ENCODE measurements at regions not wholly inside any gene's neighbourhood (a gene's known extent, or its start where the extent isn't known, plus 50 kb on each side); places are given as distances from the start of the nearest gene placed in this dataset.
"Not testable (repeated sequence)": the region's sequence is repeated elsewhere in the genome, so short reads cannot be mapped to it uniquely, and the experiment has no call there.

DNA sequence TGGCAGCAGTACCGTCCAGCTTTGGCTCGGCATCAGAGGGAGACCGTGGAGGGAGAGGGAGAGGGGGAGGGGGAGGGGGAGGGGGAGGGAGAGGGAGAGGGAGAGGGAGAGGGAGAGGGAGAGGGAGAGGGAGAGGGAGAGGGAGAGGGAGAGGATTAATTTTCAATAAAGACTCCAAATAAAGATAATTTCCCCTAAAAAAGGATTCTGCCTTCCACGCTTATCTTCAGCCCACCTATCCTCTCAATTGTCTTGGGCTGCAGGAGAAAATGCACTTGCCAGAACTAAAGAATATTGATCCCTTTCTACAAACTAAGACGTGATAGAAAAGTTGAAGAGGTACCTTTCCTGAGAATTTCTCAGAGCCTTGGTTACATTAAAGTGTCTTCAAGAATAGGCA is 206.9 kb upstream of the CBLB start:
- not testable (repeated sequence) for DNase-seq (ENCODE audit: low spot score)

DNA sequence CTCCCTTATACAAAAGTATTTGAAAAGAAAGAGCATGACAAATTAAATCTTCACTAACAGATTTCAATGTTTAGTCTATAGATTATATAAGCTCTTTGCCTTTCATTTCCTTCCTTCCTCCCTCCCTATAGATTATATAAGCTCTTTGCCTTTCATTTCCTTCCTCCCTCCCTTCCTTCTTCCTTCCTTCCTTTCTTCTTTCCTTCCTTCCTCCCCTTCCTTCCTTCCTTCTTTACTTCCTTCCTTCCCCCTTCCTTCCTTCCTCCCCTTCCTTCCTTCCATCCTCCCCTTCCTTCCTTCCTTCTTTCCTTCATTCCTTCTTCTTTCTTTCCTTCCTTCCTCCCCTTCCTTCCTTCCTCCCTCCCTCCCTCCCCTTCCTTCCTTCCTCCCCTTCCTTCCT is 209.8 kb upstream of the CBLB start:
- no peak for DNase-seq (ENCODE audit: low spot score)

DNA sequence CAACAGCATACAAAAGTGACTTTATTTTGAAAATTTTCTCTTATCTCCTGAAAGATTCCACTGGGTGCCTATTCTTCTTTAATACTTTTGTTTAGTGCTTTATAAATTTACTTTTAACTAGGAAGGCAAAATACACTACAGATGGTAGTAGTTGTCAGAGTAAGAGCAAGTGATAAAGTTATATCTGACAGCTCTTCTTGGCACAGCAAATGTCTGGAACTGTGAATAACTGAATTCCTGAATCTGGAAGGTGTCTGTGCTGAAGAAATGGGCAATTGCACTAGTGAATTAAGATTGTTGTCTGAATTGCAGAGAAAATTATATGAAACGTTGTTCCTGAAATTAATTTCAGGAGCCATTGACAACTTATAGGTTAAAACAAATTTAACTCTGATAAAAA is 213.8 kb upstream of the CBLB start:
- no peak for DNase-seq (ENCODE audit: low spot score)

DNA sequence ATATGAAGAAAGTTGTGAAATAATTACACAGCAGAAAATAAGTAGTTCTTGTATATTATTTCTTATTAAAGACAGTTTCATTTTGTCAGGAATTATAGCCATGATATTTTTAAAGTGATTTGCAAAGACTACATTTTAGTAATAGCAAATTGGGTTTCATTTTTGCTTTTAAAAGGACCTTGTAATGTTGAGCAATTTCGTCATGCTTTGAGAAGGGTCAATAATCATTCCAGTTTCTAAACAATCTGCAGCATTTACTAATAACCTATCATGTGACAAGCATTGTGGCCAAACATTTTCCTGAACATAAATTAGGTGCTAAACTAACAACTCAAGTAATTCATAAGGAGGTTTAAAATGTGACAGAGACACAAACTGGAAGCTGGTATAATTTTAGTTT is 214.4 kb upstream of the CBLB start:
- DNase-seq (ENCODE audit: low spot score), result no peak

DNA sequence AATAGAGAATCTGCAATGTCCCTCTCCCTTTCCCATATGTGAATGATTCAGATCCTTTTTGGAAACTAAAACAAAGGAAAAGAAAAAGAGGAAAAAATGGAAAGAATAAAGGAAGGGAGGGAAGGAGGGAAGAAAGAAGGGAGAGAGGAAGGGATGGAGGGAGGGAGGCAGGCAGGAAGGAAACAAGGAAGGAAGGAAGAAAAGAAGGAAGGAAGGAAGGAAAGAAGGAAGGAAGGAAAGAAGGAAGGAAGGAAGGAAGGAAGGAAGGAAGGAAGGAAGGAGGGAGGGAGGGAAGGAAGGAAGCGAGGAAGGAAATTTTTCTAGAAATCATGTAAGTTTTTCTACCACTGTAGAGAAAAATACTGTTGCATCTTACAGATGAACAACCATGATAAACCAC is 215.0 kb upstream of the CBLB start:
- DNase-seq (ENCODE audit: low spot score), result no peak

DNA sequence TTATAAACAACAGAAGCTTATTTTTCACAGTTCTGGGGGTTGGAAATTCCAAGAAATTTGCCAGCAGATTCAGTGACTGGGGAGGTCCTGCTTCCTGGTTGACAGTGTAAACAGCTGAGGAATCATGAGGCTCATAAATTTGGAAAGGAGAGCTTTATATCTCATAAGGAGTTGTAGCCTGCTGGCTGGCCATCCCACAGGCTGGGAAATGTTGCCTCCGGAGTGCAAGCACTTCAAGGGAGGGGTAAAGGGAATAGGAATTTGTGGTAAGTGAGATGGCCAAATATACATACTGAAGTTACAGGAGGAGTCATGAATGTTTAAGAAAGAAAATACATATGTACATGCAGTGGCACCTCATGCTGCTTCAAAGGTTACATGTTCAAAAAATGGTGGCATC is 217.2 kb upstream of the CBLB start:
- no peak for DNase-seq (ENCODE audit: low spot score)

DNA sequence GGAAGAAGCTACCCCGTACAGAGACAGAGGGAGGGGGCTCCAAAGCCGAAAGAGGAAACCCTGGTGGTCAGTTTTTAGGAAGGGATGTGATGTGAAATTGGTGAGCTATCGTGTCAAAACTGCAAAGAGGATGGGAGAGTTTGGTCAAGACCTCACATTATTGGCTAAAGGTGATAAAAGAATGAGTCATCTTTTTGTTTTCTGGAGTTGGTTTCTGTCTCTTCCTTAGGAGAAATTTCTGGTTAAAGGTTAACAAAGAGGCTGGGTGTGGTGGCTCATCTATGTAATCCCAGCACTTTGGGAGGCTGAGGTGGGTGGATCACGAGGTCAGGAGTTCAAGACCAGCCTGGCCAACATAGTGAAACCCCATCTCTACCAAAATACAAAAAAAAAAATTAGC is 217.8 kb upstream of the CBLB start:
- DNase-seq (ENCODE audit: low spot score), result no peak

DNA sequence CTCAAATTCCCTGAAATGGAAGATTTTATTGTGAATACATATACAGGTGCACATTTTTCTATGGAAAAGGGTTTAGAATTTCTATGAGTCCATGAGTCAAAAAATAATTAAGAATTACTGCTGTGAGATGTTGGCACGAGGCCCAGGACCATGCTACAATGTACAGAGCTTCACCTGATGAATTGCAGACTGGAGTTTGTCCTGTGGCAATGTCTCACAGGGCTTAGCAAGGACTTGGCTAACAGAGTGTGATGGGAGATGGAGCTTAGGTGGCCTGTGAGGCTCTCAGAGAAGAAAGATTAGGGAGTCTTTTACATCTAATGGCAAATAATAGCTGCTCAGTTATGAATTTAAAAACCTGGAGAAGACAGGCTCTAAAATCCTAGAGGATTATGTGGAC is 219.5 kb upstream of the CBLB start:
- no peak for DNase-seq (ENCODE audit: low spot score)

DNA sequence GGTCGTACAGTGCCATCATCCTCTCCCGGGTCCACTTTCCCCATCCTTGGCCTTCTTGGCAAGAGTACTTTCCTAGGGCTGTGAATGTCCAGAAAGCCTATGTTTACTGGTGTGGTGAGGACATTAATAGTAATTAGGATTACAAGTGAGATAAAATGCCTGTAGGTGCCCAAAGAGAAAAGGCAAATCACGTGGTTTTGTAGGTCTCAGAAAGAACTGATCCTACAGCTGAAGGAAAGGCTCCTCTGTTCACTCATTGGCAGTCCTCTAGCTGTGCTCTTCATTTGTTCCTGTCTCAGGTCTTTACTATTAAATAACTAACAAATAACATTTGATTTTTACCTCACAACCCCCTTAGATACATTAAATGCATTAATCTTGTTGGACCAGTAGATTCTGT is 220.1 kb upstream of the CBLB start:
- DNase-seq (ENCODE audit: low spot score), result no peak

DNA sequence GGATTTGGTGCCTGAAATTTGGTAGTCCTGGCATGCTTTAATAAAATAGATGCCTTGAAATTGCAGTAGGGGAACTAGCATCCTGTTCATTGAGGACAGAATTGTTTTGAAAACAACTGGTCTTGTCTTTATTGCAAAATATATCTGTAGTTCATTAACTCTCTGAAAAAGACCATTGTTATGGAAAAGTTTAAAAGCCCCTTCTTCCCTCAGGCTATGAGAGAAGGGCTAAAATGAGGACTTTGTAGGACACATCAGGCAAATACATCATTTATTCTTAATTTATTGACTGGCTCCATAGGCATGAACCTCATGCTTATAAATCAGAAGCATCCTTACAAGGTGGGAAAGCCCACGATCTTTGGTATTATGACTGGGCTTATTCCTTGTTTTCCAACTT is 221.0 kb upstream of the CBLB start:
- DNase-seq (ENCODE audit: low spot score), result no peak

DNA sequence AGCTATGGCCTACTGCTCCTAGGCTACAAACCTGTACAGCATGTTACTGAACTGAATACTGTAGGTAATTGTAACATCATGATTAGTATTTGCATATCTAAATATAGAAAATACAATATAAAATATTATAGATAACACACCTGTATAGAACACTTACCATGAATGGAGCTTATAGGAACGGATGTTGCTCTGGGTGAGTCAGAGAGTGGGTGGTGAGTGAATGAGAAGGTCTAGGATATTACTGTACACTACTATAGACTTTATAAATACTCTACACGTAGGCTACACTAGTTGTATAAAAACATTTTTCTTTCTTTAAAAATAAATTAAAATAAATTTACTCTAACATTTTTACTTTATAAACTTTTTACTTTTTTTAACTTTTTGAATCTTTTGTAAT is 224.0 kb upstream of the CBLB start:
- no peak for DNase-seq (ENCODE audit: low spot score)

DNA sequence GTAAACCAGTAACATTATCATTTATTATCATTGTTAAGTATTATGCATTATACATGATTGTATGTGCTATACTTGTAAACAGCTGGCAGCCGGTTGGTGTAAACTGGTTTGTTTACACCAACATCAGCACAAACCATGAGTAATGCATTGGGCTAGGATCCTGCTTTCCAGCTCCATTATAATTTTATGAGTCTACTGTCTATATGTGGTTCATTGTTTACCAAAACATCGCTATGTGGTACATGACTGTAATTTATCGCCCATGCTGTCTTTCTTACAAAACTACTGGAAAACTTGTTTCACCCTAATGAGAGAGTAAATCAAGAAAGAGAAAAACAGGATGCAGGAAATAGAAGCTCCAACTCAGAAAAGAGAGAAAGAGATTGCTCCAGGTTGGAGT is 224.8 kb upstream of the CBLB start:
- no peak for DNase-seq (ENCODE audit: low spot score)

DNA sequence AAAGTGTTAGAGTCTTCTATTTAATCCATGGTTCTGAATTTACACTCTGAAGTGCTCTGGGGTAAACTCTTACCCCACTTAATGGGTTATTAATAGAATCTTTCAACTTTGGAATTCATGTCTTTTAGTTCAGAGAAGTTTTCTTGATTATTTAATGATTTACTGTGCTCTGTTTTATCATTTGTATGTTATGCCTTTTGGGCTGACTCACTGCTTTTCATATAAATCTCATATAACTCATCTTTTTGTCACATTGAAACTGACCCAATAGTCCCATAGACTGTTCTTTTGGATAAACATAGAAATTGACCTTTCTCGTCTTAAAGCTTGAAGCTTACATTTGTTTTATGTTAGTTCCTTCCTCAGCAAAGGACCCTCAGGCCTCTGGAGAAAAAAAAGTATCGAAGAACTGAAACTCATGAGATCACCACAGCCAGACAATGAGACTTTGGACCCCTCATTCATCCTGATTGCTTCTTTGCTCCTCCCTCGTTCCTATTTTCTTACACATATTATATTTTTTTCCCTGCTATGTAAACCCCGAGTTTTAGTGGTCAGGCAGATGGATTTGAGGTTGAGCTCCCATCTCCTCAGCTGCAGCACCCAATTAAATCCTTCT is 229.1 kb upstream of the CBLB start:
- no peak for DNase-seq (ENCODE audit: low spot score)

DNA sequence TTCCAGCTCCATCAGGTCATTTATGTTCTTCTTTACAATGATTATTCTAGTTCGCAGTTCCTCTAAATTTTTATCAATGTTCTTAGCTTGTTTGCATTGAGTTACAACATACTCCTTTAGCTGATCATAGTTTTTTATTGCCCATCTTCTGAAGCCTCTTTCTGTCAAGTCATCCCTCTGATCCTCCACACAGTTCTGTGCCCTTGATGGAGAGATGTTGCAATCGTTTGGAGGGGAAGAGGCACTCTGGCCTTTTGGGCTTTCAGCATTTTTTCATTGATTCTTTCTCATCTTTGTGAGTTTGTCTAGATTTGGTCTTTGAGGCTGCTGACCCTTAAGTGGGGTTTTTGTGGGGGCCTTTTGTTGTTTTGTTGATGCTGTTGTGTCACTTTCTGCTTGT is 234.6 kb upstream of the CBLB start:
- no peak for DNase-seq (ENCODE audit: low spot score)

DNA sequence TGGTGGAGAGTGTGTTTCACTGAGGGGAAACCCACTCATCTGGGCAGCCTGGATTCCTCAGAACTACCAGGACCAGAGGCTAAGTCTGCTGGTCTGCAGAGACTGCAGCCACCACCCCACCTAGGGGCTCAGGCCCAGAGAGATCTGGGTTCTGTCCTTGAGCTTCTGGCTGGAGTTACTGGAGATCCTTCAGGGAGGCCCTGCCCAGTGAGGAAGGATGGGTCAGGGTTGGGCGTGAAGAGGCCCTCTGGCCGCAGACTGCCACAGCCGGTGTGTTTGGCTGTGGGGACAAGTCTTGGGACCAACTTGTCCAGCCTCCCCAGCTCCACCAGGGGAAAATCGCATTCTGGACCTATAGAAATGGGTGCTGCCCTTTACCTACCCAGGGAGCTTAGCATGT is 235.3 kb upstream of the CBLB start:
- no peak for DNase-seq (ENCODE audit: low spot score)

DNA sequence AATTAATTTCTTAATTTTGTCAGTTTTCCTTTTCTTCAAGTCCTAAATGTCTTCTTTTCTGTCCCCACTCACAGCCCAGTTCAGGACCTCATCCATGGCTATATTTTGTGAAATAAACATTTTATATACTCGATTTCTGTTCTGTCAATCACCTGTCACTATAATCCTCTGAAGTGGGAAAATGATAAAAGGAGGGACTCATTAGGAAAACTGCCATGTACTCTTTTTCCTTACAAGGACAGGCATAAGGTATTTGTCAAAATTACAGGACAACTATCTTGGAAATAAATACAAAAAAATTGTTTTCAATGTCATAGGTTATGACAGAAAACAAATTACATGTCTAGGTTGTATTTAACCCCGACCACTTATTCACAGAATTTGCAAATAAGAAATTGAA is 240.1 kb upstream of the CBLB start:
- no peak for DNase-seq (ENCODE audit: low spot score)

DNA sequence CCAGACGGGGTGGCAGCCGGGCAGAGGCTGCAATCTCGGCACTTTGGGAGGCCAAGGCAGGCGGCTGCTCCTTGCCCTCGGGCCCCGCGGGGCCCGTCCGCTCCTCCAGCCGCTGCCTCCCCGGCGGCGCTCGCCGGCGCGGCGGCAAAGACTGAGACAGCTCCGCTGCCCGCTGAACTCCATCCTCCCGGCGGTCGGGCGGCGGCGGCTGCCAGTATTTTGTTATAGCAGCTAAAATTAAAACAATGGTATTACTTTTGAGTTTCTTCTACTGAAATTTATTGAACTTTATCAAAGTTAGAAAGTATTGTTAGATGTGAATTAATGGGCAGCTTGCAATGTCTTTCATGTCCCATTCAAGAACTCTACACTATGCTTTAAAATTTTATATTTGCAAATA is 243.7 kb upstream of the CBLB start:
- DNase-seq (ENCODE audit: low spot score), result not testable (repeated sequence)

DNA sequence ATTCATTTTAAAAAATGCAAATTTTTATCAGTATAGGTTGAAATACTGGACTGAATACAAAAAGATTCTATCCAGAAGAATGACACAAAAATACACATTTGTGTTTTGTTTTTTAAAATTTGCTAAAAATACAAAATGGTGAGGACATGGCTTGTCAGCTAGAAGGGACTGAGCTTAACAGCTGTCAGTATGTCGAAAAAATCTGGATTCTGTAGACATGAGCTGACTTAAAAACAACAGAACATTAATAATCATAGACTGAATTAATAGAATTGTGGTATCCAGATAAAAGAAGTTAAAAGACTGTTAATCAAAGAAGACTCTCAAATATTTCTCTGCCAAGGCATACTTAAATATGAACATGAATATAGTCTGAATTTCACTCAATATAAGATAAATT is 244.9 kb upstream of the CBLB start:
- no peak for DNase-seq (ENCODE audit: low spot score)

DNA sequence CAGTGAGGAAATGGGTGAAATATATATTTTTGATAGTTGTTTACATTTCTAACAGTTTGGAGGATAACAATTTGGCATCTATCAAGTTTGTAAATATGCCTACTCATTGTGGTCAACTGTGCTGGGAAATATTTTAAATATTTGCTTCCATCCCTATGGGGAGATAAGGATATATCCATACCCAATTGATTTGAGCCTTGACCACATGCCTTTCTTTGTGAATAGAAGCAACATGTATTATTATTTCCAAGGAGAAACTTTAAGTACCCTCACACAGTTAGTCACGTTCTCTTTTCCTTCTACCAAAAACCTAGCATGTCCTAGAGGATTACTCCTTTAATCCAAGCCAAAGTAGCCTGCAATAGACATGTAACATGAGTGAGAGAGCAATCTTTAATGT is 245.4 kb upstream of the CBLB start:
- DNase-seq (ENCODE audit: low spot score), result no peak

DNA sequence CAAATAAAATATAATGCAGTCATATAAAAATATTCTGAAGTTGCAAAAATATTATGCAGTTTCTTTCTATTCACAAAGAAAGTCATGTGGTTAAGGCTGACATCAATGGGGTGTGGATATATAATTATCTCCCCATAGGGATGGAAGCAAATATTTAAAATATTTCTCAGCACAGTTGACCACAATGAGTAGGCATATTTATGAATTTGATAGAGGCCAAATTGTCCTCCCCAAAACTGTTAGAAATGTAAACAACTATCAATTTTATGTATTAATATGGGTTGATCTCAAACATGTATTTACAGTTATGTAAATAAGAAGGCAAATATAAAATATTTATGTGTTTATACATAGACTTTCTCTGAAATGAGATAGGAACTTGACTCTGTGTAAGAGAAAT is 246.0 kb upstream of the CBLB start:
- peak; percentile 15 for DNase-seq (ENCODE audit: low spot score)

DNA sequence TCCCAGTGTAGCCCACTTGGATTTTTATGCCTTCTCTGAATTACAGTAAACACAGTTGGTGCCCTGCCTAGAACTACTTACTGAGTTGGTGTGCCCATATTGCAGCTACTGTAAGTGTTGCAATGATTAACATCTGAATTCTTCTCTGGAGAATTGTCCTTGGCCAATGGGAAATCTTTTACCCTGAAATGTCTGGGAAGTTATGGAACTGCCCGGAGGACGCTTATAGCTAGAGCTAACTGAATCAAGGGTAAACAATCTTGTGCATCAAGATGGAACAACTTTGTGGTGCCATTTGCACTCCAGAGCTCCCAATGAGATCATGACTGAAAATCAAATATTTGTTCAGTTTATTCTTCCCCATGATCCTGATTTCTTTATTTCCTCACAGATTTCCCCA is 246.7 kb upstream of the CBLB start:
- no peak for DNase-seq (ENCODE audit: low spot score)

DNA sequence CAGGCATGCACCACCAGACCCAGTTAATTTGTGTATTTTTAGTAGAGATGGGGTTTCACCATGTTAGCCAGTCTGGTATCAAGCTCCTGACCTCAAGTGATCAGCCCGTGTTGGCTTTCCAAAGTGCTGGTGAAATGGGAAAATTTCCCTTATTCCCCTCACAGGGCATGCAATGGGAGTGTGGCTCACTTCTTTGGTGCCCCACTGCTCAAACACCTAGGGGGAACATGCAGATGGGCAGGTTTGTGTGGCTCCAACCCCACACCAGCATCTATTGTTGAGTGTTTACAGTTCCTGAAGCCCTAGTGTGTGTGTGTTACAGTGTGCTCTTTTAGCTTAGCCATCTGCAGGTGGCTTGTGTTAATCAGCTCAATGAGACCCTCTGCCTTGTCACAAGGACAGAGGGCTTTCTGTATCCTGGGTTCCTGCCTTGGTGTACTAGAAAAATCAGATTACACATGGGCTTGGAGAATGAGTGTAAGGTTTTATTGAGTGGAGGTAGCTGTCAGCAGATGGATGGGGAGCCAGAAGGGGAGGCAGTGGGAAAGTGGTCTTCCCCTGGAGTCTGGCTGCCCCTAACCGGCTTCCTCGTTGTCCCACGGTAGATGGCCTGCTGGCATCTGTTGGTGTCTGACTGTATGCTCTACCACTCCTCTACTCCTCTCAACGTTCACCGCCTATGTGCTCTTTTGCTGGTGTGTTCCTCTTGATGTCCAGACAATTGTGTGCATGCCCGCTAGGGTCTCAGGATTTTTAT is 248.1 kb upstream of the CBLB start:
- no peak for DNase-seq (ENCODE audit: low spot score)

DNA sequence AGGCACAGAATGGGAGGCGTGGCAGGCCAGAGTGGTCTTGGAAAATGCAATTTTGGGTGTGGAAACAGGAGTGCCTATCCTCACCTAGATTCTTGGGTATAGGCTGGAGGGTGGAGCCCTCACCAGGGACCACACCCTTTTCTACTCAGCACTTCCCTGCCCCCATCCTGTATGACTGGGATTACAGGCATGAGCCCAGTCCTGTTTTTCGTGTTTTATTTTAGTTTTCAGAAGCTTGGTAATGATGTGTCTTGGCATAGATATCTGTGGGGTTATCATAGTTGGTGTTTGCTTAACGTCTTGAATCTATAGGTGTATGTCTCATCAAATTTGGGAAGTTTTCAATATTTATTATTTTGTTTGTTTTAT is 248.7 kb upstream of the CBLB start:
- DNase-seq (ENCODE audit: low spot score), result no peak

DNA sequence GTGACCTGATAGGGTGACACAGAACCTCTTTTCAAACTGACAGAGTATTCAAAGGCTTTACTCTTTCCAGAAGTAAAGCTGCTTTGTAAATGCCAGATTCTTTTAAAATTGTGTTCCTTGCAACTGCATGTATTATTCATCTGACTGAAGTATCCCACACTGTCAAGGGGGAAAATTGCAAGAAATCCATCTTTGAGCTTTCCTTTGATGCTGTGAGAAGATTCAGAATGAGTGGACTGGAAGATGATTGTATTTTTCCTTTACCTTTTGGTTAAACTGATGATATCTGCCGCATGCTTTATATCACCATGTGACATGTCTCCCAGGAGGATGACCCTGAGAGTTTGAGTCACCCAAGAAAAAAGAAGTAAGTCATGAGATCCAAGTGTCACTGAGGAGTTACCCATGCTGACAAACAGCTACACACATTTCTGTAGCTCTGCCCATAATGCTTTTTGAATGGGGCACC is 250.8 kb upstream of the CBLB start:
- peak; percentile 33 for DNase-seq (ENCODE audit: low spot score)
